Astrocyte of the cerebellum (primary cell): ENCODE measurements at regions not wholly inside any gene's neighbourhood (a gene's known extent, or its start where the extent isn't known, plus 50 kb on each side); places are given as distances from the start of the nearest gene placed in this dataset.
A peak's percentile ranks its signal among the peaks of the same experiment; 100 is the strongest.

Experiments used
- DNase-seq: peaks from one replicate; pipeline ENCODE4 v3.0.0-alpha.2; 2011; ENCODE audit warnings: low read depth
- H3K4me3 ChIP-seq: 2 replicates; pipeline ENCODE4 v1.5.1; 2011; ENCODE audit warnings: mild to moderate bottlenecking, low read depth, low read length, moderate library complexity
- CTCF ChIP-seq: IDR thresholded peaks from 2 replicates; pipeline ENCODE4 v1.5.1; 2012; ENCODE audit warnings: low read length, low read depth, moderate library complexity, mild to moderate bottlenecking; ENCODE audit errors: missing control alignments
- in situ Hi-C: cut with HindIII; loops from 2 replicates; pipeline ENCODE4 v1.10.0; 2017; ENCODE audit warnings: low sequenced_read_pairs

- no peak for DNase-seq
- no peak overlapping the region for H3K4me3 ChIP-seq
- TF ChIP-seq CTCF, result no peak
- in situ Hi-C loops, result no loop called here
Measured at GRCh38 chr3:148315756-148316155, 381.9 kb upstream of the AGTR1 start.

- H3K4me3 ChIP-seq, result no peak overlapping the region
- no peak for DNase-seq
- no peak for TF ChIP-seq CTCF
- in situ Hi-C loops, result no loop called here
Measured at GRCh38 chr3:148318240-148318639, 379.5 kb upstream of the AGTR1 start.

GRCh38 chr3:148319161-148319915 is 378.4 kb upstream of the AGTR1 start:
- no peak for TF ChIP-seq CTCF
- in situ Hi-C loops, result no loop called here
- no peak overlapping the region for H3K4me3 ChIP-seq
- DNase-seq, result peak; percentile 32

- TF ChIP-seq CTCF, result no peak
- no peak for DNase-seq
- in situ Hi-C loops, result no loop called here
- no peak overlapping the region for H3K4me3 ChIP-seq
Measured at GRCh38 chr3:148319960-148320359, 377.7 kb upstream of the AGTR1 start.

- no peak overlapping the region for H3K4me3 ChIP-seq
- DNase-seq, result peak; percentile 41
- TF ChIP-seq CTCF, result no peak
- in situ Hi-C loops, result no loop called here
Measured at GRCh38 chr3:148329481-148330235, 368.0 kb upstream of the AGTR1 start.

- no peak for DNase-seq
- no peak for TF ChIP-seq CTCF
- no peak overlapping the region for H3K4me3 ChIP-seq
- in situ Hi-C loops, result no loop called here
Measured at GRCh38 chr3:148330542-148330941, 367.2 kb upstream of the AGTR1 start.
